ENCODE measurements at regions not wholly inside any gene's neighbourhood (a gene's known extent, or its start where the extent isn't known, plus 50 kb on each side); places are given as distances from the start of the nearest gene placed in this dataset.

- BruUV-seq (replicated peaks), result TSS peak; percentile 97
- FAIRE-seq, result no peak
Observed at GRCh38 chr5:67405101-67405364, 208.4 kb upstream of the CD180 start.

More at GRCh38 chr5:67405101-67405364, 208.4 kb upstream of the CD180 start:
- Histone ChIP-seq H3K4me3 (replicated peaks in 1 of 3; ENCODE audit: insufficient read depth in 1 of 3, low read depth in 1 of 3, low read length in 3 of 3) (no peak overlapping the region), H3K4me2 (ENCODE audit: insufficient read depth, low read length) (peak overlapping the region; percentile 90), H3K36me3 (ENCODE audit: control insufficient read depth in 2 of 2, extremely low read depth in 1 of 2, insufficient read depth in 2 of 2, low read length in 2 of 2) (no peaks in the 10 kb centered on the region), H3K9me3 (replicated peaks; ENCODE audit: control insufficient read depth, insufficient read depth, low read length) (no peaks in the 10 kb centered on the region), H3K27ac (ENCODE audit: insufficient read depth, low read depth, low read length) (peak overlapping the region; percentile 100), H3K9me1 (replicated peaks; ENCODE audit: control insufficient read depth, extremely low read depth, insufficient read depth, low read length) (no peaks in the 10 kb centered on the region), H2AFZ (ENCODE audit: low read depth, low read length) (peak overlapping the region; percentile 96), H3K79me2 (ENCODE audit: control insufficient read depth, insufficient read depth, low read length) (no peaks in the 10 kb centered on the region), H3K4me1 (ENCODE audit: control insufficient read depth, extremely low read depth, insufficient read depth, low read length) (peaks cover 35% of the 10 kb centered on the region), H3K9ac (replicated peaks; ENCODE audit: extremely low read depth, insufficient read depth, low read length) (peak overlapping the region; percentile 85), H3K27me3 (ENCODE audit: control insufficient read depth in 2 of 2, insufficient read depth in 2 of 2, low read length in 2 of 2) (no peaks in the 10 kb centered on the region), H4K20me1 (replicated peaks; ENCODE audit: control insufficient read depth, extremely low read depth, insufficient read depth, low read length) (no peaks in the 10 kb centered on the region)
- intact Hi-C loops (cut with micrococcal nuclease) (loop anchor here (2.0 kb wide), 2 partner anchors 104 to 158 kb away; no protein-coding TSS in a partner anchor), dilution Hi-C loops (cut with MboI; ENCODE audit: extremely low pct_ligation_motif_present, low sequenced_read_pairs) (no loop called here)
- CTCF ChIA-PET, result interaction anchor here (0.8 to 2.4 kb wide), 2 partner anchors 26 to 159 kb away, joined by 3 to 11 read pairs; no protein-coding TSS in a partner anchor
- DNase-seq (ENCODE audit: low read depth, low spot score), result no peak
- POLR2A ChIA-PET, result no interaction called here
- no peak for TF ChIP-seq MYC (IDR thresholded peaks at IDR 0.05; ENCODE audit: low read depth, low read length)
- no peak for TF ChIP-seq JUN (IDR thresholded peaks at IDR 0.05; ENCODE audit: borderline replicate concordance, insufficient read depth, insufficient read length, low read depth)
- TF ChIP-seq MAX (IDR thresholded peaks at IDR 0.05; ENCODE audit: insufficient read depth, insufficient read length), result no peak
- no peak for TF ChIP-seq POLR2AphosphoS5 (IDR thresholded peaks at IDR 0.05; ENCODE audit: insufficient read depth, low read depth, low read length)
- no peak for TF ChIP-seq FOS (IDR thresholded peaks at IDR 0.05; ENCODE audit: borderline replicate concordance, insufficient read depth, low read length)
- no peak for TF ChIP-seq POLR2A (IDR thresholded peaks at IDR 0.05; ENCODE audit: low read depth, low read length)
- no peak for TF ChIP-seq EZH2 (IDR thresholded peaks at IDR 0.05; ENCODE audit: borderline replicate concordance, low read depth, low read length, severe bottlenecking)
- no peak for TF ChIP-seq CTCF (IDR thresholded peaks at IDR 0.05; ENCODE audit: extremely low read depth in 1 of 2, insufficient read depth in 1 of 2, low read depth in 1 of 2, low read length in 2 of 2)
- TF ChIP-seq GATA2 (IDR thresholded peaks at IDR 0.05; ENCODE audit: insufficient read depth, insufficient read length, low read depth, low read length), result no peak

All from endothelial cell of umbilical vein (primary cell).